Fibroblast of lung (primary cell): ENCODE measurements at regions not wholly inside any gene's neighbourhood (a gene's known extent, or its start where the extent isn't known, plus 50 kb on each side); places are given as distances from the start of the nearest gene placed in this dataset.

Source experiments
- CTCF ChIP-seq, 2 donors: IDR thresholded peaks in 1 of 2; conservative IDR thresholded peaks in 1 of 2; 1 replicate in 1 of 2; 2 replicates in 1 of 2; pipeline ENCODE4 v1.5.1; 2011 to 2012; ENCODE audit warnings: low read length in 2 of 2, control low read depth in 1 of 2, inconsistent platforms in 1 of 2, low read depth in 1 of 2, mild to moderate bottlenecking in 1 of 2
- EZH2 ChIP-seq: IDR thresholded peaks from 2 replicates; pipeline ENCODE4 v1.5.1; 2012; ENCODE audit warnings: low read length, control low read depth, mild to moderate bottlenecking; ENCODE audit errors: missing control alignments

GRCh38 chr5:125969814-125970171 is 453.4 kb upstream of the GRAMD2B start:
- no peak for TF ChIP-seq CTCF (conservative IDR thresholded peaks at IDR 0.05 in 1 of 2, IDR thresholded peaks at IDR 0.05 in 1 of 2; ENCODE audit: low read depth in 1 of 2, low read length in 2 of 2)
- TF ChIP-seq EZH2, result no peak
